ENCODE measurements at regions not wholly inside any gene's neighbourhood (a gene's known extent, or its start where the extent isn't known, plus 50 kb on each side); places are given as distances from the start of the nearest gene placed in this dataset.

DNA sequence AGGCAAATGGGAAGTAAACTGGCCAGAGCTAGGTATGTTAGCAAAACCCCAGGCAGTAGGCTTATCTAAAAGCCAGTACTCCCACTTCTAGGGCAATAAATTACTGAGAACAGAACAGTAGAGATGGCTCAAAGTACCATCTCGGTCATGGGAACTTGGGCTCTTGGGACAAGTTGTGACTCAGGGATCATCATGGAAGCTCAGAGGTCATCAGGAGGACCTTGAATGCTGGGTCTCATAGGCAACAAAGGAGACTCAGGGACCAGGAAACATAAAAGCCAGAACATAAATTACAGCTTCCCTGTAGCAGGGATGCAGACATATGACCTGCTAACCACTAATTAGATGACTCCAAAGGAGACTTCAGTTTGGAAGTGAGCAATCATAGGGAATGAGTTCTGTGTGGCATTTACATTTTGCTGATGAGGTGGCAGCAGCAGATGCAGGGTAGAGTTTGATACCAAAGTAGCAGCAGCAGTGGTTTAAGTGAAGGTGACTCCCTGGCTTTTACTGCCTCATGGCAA lies 97.6 kb upstream of the SCAF11 start:
- H2AFZ ChIP-seq, result no peak overlapping the region
- no peak overlapping the region for H3K4me3 ChIP-seq (ENCODE audit: low read depth, low read length)
- TF ChIP-seq CTCF (IDR thresholded peaks at IDR 0.05), result no peak
- no peak overlapping the region for H3K9ac ChIP-seq
- no peaks in the 10 kb centered on the region for H3K79me2 ChIP-seq
- no peak overlapping the region for H3K4me2 ChIP-seq (ENCODE audit: low read length)
- H3K36me3 ChIP-seq (ENCODE audit: control insufficient read depth, insufficient read depth, low read length), result no peaks in the 10 kb centered on the region
- no peak overlapping the region for H3K27ac ChIP-seq
- H3K27me3 ChIP-seq (ENCODE audit: control insufficient read depth, insufficient read depth, low read length), result no peaks in the 10 kb centered on the region
- H3K9me3 ChIP-seq (ENCODE audit: control insufficient read depth, low read length), result no peaks in the 10 kb centered on the region
- no peaks in the 10 kb centered on the region for H3K4me1 ChIP-seq

GRCh38 chr12:46084666-46085631 lies 94.6 kb upstream of the SCAF11 start:
- no peaks in the 10 kb centered on the region for H3K27me3 ChIP-seq (ENCODE audit: control insufficient read depth, insufficient read depth, low read length)

DNA sequence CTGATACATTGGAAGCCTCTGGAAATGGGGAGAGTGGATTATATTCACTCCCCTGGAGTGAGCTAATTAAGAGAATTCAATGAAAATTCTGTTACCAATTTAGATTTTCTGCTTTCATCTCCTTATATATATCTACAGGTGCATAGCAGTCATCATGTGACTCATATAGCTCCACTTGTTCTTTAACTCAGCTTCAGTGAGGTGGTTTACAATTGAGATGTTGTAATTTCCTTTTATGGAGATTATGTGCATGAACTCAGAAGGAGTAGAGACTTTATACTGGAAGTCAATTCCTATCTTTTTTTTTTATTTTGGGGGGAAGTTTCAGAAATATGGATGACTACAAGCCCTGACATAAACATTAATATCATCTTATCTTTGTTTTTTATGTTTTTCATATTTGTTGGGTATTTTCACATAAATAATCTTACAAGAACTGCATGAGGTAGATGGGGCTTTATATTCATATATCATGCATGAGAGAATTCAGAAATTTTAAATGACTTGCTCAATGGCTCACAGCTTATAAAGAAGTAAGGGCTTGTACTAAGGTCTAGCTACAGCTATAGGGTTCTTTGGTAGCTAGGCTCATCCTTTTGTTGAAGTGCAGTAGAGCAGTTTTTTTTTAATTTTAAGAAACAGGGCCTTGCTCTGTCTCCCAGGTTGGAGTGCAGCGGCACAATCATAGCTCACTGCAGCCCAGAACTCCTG lies 92.3 kb upstream of the SCAF11 start:
- Histone ChIP-seq H3K27me3 (ENCODE audit: control insufficient read depth, insufficient read depth, low read length) (no peaks in the 10 kb centered on the region), H3K27ac (no peak overlapping the region)
- TF ChIP-seq CTCF (IDR thresholded peaks at IDR 0.05), result no peak

More at GRCh38 chr12:46084666-46085631, 94.6 kb upstream of the SCAF11 start:
- no peaks in the 10 kb centered on the region for H3K79me2 ChIP-seq
- no peaks in the 10 kb centered on the region for H3K36me3 ChIP-seq (ENCODE audit: control insufficient read depth, insufficient read depth, low read length)
- no peak overlapping the region for H3K4me3 ChIP-seq (ENCODE audit: low read depth, low read length)
- H3K9me3 ChIP-seq (ENCODE audit: control insufficient read depth, low read length), result no peaks in the 10 kb centered on the region
- no peak overlapping the region for H3K9ac ChIP-seq
- no peak for TF ChIP-seq CTCF (IDR thresholded peaks at IDR 0.05)
- no peak overlapping the region for H3K4me2 ChIP-seq (ENCODE audit: low read length)
- H3K4me1 ChIP-seq, result no peaks in the 10 kb centered on the region
- no peak overlapping the region for H3K27ac ChIP-seq
- H2AFZ ChIP-seq, result no peak overlapping the region

GRCh38 chr12:46073321-46073720 lies 82.9 kb upstream of the SCAF11 start:
- TF ChIP-seq CTCF (IDR thresholded peaks at IDR 0.05), result no peak
- Histone ChIP-seq H3K4me3 (ENCODE audit: low read depth, low read length) (no peak overlapping the region), H2AFZ (peak overlapping the region; percentile 55), H3K27me3 (ENCODE audit: control insufficient read depth, insufficient read depth, low read length) (no peaks in the 10 kb centered on the region), H3K9ac (no peak overlapping the region), H3K4me1 (peaks cover 48% of the 10 kb centered on the region), H3K36me3 (ENCODE audit: control insufficient read depth, insufficient read depth, low read length) (no peaks in the 10 kb centered on the region), H3K4me2 (ENCODE audit: low read length) (no peak overlapping the region), H3K79me2 (no peaks in the 10 kb centered on the region), H3K9me3 (ENCODE audit: control insufficient read depth, low read length) (no peaks in the 10 kb centered on the region), H3K27ac (no peak overlapping the region)

More for the DNA sequence above, 92.3 kb upstream of the SCAF11 start:
- Histone ChIP-seq H3K9me3 (ENCODE audit: control insufficient read depth, low read length) (peaks cover 3% of the 10 kb centered on the region), H3K79me2 (no peaks in the 10 kb centered on the region), H3K4me3 (ENCODE audit: low read depth, low read length) (no peak overlapping the region), H3K4me1 (no peaks in the 10 kb centered on the region), H3K4me2 (ENCODE audit: low read length) (no peak overlapping the region), H3K36me3 (ENCODE audit: control insufficient read depth, insufficient read depth, low read length) (no peaks in the 10 kb centered on the region), H2AFZ (no peak overlapping the region), H3K9ac (no peak overlapping the region)

Data from parathyroid adenoma (tissue), 2 donors.